ENCODE measurements at regions not wholly inside any gene's neighbourhood (a gene's known extent, or its start where the extent isn't known, plus 50 kb on each side); places are given as distances from the start of the nearest gene placed in this dataset.

GRCh38 chr13:54305377-54305776 is 1276.8 kb downstream of the OLFM4 start:
- POLR2A ChIA-PET: no interaction called here
- Histone ChIP-seq H3K36me3 (ENCODE audit: control insufficient read depth in 2 of 2, insufficient read depth in 1 of 2, low read length in 2 of 2) (no peaks in the 10 kb centered on the region), H3K27ac (ENCODE audit: extremely low read depth, low read depth, low read length) (no peak overlapping the region), H3K4me1 (ENCODE audit: control insufficient read depth, insufficient read depth, low read length) (no peaks in the 10 kb centered on the region), H3K9me3 (ENCODE audit: control insufficient read depth, insufficient read depth, low read depth, low read length) (no peaks in the 10 kb centered on the region), H3K4me3 (ENCODE audit: low read depth, low read length) (no peak overlapping the region)
- CTCF ChIA-PET: interaction anchor here (0.6 kb wide), 1 partner anchor 22 kb away, joined by 3 read pairs; no protein-coding TSS in a partner anchor
- TF ChIP-seq ZNF302 (tag by site-specific recombination; IDR thresholded peaks at IDR 0.05; ENCODE audit: low read depth) (no peak), GFI1B (tag by site-specific recombination; IDR thresholded peaks at IDR 0.05) (no peak), REST (tag by site-specific recombination; IDR thresholded peaks at IDR 0.05) (no peak), ZNF157 (tag by site-specific recombination; IDR thresholded peaks at IDR 0.05) (no peak), PBX3 (CRISPR knock-in tag; IDR thresholded peaks at IDR 0.05) (no peak), ZNF280C (tag by site-specific recombination; IDR thresholded peaks at IDR 0.05) (no peak), ZNF544 (tag by site-specific recombination; IDR thresholded peaks at IDR 0.05) (no peak), HOXA7 (CRISPR knock-in tag; IDR thresholded peaks at IDR 0.05; ENCODE audit: borderline replicate concordance) (no peak), ZBTB6 (tag by site-specific recombination; IDR thresholded peaks at IDR 0.05) (no peak), PATZ1 (tag by site-specific recombination; IDR thresholded peaks at IDR 0.05) (no peak), ZXDB (tag by site-specific recombination; IDR thresholded peaks at IDR 0.05) (no peak), SP3 (tag by site-specific recombination; IDR thresholded peaks at IDR 0.05) (no peak), PRDM10 (tag by site-specific recombination; IDR thresholded peaks at IDR 0.05) (no peak), ZBTB44 (tag by site-specific recombination; IDR thresholded peaks at IDR 0.05) (no peak), GLIS1 (tag by site-specific recombination; IDR thresholded peaks at IDR 0.05) (no peak), ZNF792 (tag by site-specific recombination; IDR thresholded peaks at IDR 0.05) (no peak), CTCF (tag by site-specific recombination; IDR thresholded peaks at IDR 0.05) (no peak), ZNF843 (tag by site-specific recombination; IDR thresholded peaks at IDR 0.05) (no peak)
